GM12892 (cell line): ENCODE measurements at regions not wholly inside any gene's neighbourhood (a gene's known extent, or its start where the extent isn't known, plus 50 kb on each side); places are given as distances from the start of the nearest gene placed in this dataset.

ENCODE experiments used
- POLR2AphosphoS5 ChIP-seq: IDR thresholded peaks from 2 replicates; pipeline ENCODE4 v1.6.1; 2011; ENCODE audit warnings: low read depth, low read length, control low read depth
- TAF1 ChIP-seq: IDR thresholded peaks from 2 replicates; pipeline ENCODE4 v1.6.1; 2011; ENCODE audit warnings: low read depth, mild to moderate bottlenecking, control low read depth, low read length, borderline replicate concordance

- TF ChIP-seq TAF1 (no peak), POLR2AphosphoS5 (no peak)
These were observed 425.3 kb upstream of the FBXO33 start for GRCh38 chr14:39857376-39858055.
